NOMO-1 treated with DMSO at 0.1 percent for 48 hours (cell line): ENCODE measurements at regions not wholly inside any gene's neighbourhood (a gene's known extent, or its start where the extent isn't known, plus 50 kb on each side); places are given as distances from the start of the nearest gene placed in this dataset.

Experiments used
- DNase-seq: peaks from one replicate; lab custom pipeline; 2025; ENCODE audit not compliant: unreplicated experiment; lab: John Stamatoyannopoulos, UW

- DNase-seq = no peak
Observed at GRCh38 chr3:11089931-11090330, 64.4 kb upstream of the HRH1 start.

DNA sequence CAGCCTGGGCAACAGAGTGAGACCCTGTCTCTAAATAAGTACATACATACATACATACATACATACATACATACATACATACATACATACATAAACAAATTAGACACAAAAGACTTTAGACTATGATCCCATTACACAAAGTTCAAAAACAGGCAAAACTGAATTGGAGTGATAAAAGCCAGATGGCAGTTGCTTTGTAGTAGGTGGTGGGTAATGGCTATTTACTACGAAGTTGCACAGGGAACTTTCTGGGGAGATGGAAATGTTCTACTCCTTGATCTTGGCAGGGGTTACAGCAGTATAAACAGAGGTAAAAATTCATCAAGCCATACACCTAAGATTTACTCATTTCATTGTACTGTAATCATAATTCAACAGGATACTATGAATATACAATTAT, 63.7 kb upstream of the HRH1 start:
- DNase-seq = no peak

DNA sequence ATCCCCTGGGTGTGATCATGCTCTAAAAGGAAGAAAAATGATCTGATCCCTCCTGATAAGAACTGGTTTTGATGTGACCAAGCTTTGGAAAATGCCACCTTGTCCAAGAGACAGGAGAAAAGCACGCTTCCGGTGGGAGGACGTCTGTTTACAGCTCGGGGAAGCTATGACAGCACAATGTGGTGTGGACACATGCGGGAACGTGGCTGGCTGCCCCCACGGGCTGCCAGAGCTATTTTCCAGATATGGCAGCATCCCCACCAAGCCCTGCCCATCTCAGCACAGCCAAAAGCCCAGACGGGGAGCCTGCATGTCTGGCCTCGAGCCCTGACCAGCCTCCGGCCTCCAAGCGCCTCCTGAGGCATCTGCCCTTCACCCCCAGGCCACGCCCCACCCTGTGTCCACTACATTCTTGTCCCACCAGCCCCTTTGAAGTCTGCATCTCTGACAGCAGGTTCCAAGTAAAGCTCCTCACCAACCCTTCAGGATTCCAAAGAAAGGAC, 63.2 kb upstream of the HRH1 start:
- no peak for DNase-seq

GRCh38 chr3:11091791-11092190, 62.5 kb upstream of the HRH1 start:
- DNase-seq = no peak

DNA sequence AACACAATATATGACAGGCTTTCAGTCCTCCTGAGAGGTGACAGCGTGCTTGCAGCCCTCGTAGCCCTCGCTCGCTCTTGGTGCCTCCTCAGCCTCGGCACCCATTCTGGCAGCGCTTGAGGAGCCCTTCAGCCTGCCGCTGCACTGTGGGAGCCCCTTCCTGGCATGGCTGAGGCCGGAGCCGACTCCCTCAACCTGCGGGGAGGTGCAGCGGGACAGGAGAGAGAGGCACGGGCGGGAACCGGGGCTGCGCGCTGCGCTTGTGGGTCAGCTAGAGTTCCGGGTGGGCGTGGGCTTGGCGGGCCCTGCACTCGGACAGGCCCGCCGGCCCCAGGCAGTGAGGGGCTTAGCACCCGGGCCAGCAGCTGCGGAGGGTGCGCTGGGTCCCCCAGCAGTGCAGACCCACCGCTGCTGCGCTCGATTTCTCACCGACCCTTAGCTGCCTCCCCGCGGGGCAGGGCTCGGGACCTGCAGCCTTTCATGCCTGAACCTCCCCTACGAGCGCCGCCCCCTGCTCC, 60.4 kb upstream of the HRH1 start:
- no peak for DNase-seq

GRCh38 chr3:11095932-11096265, 58.4 kb upstream of the HRH1 start:
- DNase-seq = no peak

GRCh38 chr3:11096266-11097139, 57.8 kb upstream of the HRH1 start:
- DNase-seq = peak; percentile 61

DNA sequence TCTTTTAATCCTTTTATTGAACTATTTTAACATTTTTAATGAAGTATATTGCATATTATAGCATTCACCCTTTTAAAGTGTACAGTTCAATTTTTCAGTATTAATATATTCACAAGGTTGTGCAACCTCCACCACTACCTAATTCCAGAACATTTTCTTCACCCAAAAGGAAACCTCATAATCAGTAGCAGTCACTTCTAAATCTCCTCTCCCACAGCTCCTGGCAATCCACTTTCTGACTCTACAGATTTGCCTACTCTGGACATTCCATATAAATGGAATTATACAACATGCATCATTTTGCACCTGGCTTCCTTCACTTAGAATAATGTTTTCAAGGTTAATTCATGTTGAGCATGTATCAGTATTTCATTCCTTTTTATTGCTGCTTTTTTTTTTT, 55.0 kb upstream of the HRH1 start:
- DNase-seq = no peak
